GM12873 (cell line): ENCODE measurements at regions not wholly inside any gene's neighbourhood (a gene's known extent, or its start where the extent isn't known, plus 50 kb on each side); places are given as distances from the start of the nearest gene placed in this dataset.

ENCODE experiments used
- TF ChIP-seq, protein P1 (sequence below): IDR thresholded peaks from 2 replicates; pipeline ENCODE4 v1.5.1; 2012; ENCODE audit warnings: low read depth, mild to moderate bottlenecking, moderate library complexity, low read length, control low read depth; ENCODE audit not compliant: insufficient read depth; ENCODE audit errors: missing control alignments

DNA sequence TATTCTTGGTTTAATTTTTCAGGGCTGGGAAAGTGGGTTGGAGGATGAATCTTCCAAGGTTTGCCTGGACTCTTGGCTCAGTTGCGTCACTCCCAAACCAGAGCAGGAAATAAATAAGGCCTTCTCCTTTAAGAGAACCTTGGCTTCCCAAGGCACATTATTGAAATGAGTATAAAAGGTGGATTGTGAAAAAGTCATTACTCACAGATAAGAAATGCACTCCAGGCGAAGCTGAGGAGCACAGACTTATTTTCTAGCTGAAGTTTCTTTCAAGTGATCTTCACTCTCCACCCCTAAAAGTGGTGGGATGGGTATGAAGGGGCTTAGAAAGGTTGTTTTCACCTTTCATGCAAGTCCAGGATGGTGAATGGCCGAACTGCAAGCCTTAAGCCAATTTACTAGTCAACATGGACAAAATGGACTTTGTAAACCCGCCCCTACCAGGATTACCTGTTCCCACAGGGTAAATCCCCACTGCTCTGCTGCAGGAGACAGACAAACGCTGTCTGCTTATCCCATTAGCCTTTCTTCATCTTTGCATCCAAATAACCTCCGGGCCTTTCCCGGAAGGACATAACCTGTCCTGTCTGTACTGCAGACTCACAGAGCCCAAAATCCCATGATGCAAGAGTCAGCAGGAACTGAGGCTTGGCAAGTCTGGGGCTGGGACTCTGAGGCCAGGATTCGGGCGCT, 207.6 kb downstream of the BCL11B start:
- TF ChIP-seq, protein P1, sequence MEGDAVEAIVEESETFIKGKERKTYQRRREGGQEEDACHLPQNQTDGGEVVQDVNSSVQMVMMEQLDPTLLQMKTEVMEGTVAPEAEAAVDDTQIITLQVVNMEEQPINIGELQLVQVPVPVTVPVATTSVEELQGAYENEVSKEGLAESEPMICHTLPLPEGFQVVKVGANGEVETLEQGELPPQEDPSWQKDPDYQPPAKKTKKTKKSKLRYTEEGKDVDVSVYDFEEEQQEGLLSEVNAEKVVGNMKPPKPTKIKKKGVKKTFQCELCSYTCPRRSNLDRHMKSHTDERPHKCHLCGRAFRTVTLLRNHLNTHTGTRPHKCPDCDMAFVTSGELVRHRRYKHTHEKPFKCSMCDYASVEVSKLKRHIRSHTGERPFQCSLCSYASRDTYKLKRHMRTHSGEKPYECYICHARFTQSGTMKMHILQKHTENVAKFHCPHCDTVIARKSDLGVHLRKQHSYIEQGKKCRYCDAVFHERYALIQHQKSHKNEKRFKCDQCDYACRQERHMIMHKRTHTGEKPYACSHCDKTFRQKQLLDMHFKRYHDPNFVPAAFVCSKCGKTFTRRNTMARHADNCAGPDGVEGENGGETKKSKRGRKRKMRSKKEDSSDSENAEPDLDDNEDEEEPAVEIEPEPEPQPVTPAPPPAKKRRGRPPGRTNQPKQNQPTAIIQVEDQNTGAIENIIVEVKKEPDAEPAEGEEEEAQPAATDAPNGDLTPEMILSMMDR: no peak

DNA sequence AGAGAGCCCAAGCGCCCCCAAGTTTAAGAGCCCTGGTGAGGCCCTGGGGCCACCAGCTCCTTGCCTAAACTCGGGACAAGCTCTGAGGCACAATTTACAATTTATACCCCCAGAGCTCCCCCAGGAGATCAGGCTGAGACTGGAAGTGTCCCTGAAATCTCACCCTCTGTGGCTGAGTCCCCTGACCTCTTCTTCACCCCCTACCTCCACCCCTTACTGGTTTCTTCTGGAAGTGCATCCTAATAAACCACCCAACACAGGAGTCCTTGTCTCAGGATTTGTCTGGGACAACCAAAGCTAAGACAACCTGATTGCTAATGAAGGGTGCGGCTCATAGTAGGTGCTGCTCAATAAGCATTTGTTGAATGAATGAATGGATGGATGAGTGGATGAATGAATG, 206.4 kb downstream of the BCL11B start:
- TF ChIP-seq, protein P1: no peak

DNA sequence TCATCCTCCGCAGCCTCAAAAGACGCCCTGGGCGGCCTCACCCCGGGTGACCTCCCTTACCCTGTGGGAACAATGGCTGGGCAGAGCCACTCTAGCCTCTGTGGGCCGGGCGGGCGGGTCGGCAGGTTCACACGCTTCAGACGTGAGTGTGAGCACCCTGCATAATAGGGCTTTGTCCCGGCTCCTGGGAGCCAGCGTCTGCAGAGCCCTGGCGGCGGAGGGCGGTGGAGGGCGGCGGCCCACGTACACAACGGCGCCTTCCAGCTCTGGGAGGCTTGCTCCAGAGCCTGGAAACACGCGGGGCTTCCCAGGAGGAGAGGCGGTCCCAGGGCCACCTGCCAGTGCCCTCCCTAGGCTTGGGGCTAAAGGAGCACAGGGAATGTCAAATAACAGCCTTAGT, 205.6 kb downstream of the BCL11B start:
- TF ChIP-seq, protein P1: no peak

DNA sequence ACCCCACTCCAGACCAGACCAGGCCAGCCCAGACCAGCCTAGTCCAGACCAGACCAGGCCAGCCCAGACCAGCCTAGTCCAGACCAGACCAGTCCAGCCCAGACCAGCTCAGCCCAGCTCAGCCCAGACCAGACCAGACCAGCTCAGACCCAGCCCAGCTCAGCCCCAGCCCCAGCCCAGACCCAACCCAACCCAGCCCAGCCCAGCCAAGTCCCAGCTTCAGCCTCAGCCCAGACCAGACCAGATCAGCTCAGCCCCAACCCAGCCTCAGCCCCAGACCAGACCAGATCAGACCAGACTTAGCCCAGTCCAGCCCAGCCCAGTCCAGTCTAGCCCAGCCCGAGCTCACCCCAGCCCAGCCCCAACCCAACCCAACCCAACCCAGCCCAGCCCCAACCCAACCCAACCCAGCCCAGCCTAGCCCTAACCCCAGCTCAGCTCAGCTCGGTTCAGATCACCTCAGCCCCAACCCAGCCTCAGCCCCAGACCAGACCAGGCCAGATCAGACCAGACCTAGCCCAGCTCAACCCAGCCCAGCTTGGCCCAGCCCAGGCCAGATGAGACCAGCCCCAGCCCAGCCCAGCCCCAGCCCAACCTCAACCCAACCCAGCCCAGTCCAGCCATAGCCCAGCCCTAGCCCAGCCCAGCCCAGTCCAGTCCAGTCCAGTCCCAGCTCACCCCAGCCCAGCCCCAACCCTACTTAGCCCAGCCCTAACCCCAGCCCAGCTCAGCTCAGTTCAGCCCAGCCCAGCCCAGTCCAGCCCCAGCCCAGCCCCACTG, 204.7 kb downstream of the BCL11B start:
- TF ChIP-seq, protein P1: no peak

DNA sequence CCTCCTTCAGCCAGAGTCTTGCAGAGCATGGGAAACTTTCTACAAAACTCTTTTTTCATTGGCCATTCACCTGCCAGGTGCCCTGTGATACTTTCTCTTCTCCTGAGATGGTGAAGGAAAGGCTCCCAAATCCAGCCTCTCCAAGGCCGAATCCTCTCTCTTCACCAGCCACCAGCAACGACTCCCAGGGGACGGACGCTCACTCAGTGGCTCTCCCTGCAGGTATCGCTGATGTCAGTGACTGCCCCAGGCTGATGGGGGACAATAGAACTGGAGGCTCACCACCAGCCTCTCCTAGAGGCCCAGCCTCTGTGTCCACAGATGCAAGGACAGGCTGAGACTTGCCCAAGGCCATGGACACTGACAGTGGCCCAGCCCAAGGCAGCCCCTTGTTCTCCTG, 204.1 kb downstream of the BCL11B start:
- TF ChIP-seq, protein P1: no peak

DNA sequence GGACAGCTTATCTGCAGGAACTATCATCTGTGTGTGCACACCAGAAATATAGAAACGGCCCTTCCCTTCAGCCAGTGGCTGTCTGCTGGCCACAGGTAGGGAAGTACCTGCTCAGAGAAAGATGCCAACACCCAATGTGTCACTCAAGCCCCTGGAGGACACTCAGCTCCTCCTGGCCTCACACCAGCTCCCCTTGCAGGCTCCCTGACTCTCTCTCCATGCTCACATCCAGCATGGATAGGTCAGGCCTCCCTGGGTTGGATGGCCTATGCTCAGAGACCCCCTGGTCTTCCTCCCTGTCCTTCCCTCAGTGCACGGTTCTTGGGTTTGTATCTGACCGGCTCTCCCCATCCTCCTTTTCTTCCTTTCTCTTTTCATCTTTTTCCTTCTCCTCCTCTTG, 202.1 kb downstream of the BCL11B start:
- TF ChIP-seq, protein P1: no peak

DNA sequence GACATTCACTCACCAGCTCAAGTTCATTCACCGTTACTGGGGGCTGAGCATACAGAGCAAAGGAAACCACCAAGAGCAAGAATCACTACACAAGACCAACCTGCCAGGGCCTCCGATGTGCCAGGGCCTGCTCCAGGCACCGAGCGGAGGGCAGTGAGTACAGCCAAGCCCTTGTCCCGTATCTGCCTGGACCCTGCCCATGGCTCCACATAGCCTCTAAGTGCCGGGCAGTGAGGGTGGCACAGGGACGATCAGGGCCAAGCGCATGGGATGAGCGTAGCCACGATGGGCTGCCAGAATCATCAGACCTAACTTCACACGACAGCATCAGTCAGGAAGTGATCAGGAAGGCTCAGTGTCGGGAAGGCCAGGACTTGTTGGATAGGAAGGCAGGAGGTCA, 199.6 kb downstream of the BCL11B start:
- TF ChIP-seq, protein P1: no peak
